DOHH2 (cell line): ENCODE measurements at regions not wholly inside any gene's neighbourhood (a gene's known extent, or its start where the extent isn't known, plus 50 kb on each side); places are given as distances from the start of the nearest gene placed in this dataset.

Experiments used
- CTCF ChIP-seq: fragments of 200-600 bp; sonication (generic); IDR thresholded peaks from one replicate; pipeline ENCODE4 v1.5.1; 2014; ENCODE audit warnings: antibody characterized with exemption, mild to moderate bottlenecking, low read depth, low read length; ENCODE audit not compliant: poor library complexity, severe bottlenecking
- EZH2phosphoT487 ChIP-seq: fragments of 200-600 bp; sonication (generic); IDR thresholded peaks from 2 replicates; pipeline ENCODE4 v1.6.1; 2017; ENCODE audit warnings: borderline replicate concordance, mild to moderate bottlenecking, antibody characterized with exemption, low read length, moderate library complexity, mixed read lengths

- TF ChIP-seq CTCF (no peak), EZH2phosphoT487 (no peak)
These were observed 874.3 kb upstream of the ZEB2 start for GRCh38 chr2:145394181-145394580.
